GM23338 (cell line): ENCODE measurements at regions not wholly inside any gene's neighbourhood (a gene's known extent, or its start where the extent isn't known, plus 50 kb on each side); places are given as distances from the start of the nearest gene placed in this dataset.

Source experiments
- CTCF ChIP-seq, 2 experiments: fragments of 200-600 bp in 1 of 2; sonication (generic) in 1 of 2; conservative IDR thresholded peaks; 2 replicates each; pipeline versions ENCODE4 v1.5.1 to v1.6.1; 2016 to 2017; ENCODE audit warnings: antibody characterized with exemption in 2 of 2, low read depth in 2 of 2, mild to moderate bottlenecking in 2 of 2, moderate library complexity in 1 of 2
- EZH2 ChIP-seq: fragments of 200-600 bp; sonication (generic); IDR thresholded peaks from one replicate; pipeline ENCODE4 v1.8.0; 2017; ENCODE audit warnings: antibody characterized with exemption, mild to moderate bottlenecking, low read depth; ENCODE audit not compliant: unreplicated experiment
- REST ChIP-seq: IDR thresholded peaks from one replicate; pipeline ENCODE4 v1.6.1; 2018; ENCODE audit warnings: antibody characterized with exemption; ENCODE audit not compliant: unreplicated experiment

- TF ChIP-seq EZH2 (no peak), CTCF (conservative IDR thresholded peaks at IDR 0.05; ENCODE audit: low read depth in 2 of 2) (no peak), REST (no peak)
These were observed 137.8 kb upstream of the CHRNA7 start for GRCh38 chr15:31892513-31892912.
